IMR-90 (cell line): ENCODE measurements at regions not wholly inside any gene's neighbourhood (a gene's known extent, or its start where the extent isn't known, plus 50 kb on each side); places are given as distances from the start of the nearest gene placed in this dataset.

ENCODE experiments used
- ATAC-seq: fragments of 200-7000 bp; cut with Tn5 transposase; 2 replicates; pipeline ENCODE4 v1.9.1; 2020; ENCODE audit warnings: low read depth, mild to moderate bottlenecking, moderate library complexity
- BruUV-seq: library from RNA; stranded (reverse); fragments of 400-500 nt; replicated peaks from 2 replicates; lab custom pipeline; 2021; lab: Mats Ljungman, UMichigan
- CTCF ChIA-PET: fragments of 300-600 bp; formaldehyde crosslinking; extraction: SDS; loops from one replicate; lab custom pipeline; 2021; ENCODE audit warnings: antibody characterized with exemption; lab: Yijun Ruan, JAX
- POLR2A ChIA-PET: fragments of 300-600 bp; sonication (Branson Sonifier 250); formaldehyde crosslinking; loops from one replicate; lab custom pipeline; 2022; ENCODE audit warnings: antibody characterized with exemption; ENCODE audit not compliant: unreplicated experiment; lab: Charles Lee
- DNase-seq: peaks from one replicate; pipeline ENCODE4 v3.0.0; 2013
- H2AFZ ChIP-seq: replicated peaks from 2 replicates; pipeline ENCODE3; 2013; ENCODE audit warnings: low read length, mild to moderate bottlenecking; ENCODE audit not compliant: poor library complexity
- H2AK5ac ChIP-seq: 2 replicates; pipeline ENCODE4 v1.6.1; 2013; ENCODE audit warnings: low read depth, low read length, inconsistent platforms
- H2AK9ac ChIP-seq: replicated peaks from 2 replicates; pipeline ENCODE3; 2013; ENCODE audit warnings: mild to moderate bottlenecking, low read depth, low read length, moderate library complexity; ENCODE audit not compliant: poor library complexity
- H2BK120ac ChIP-seq: 2 replicates; pipeline ENCODE4 v1.6.1; 2013; ENCODE audit warnings: low read depth, low read length, inconsistent platforms
- H2BK15ac ChIP-seq: 3 replicates; pipeline ENCODE4 v1.6.1; 2013; ENCODE audit warnings: low read depth, low read length, inconsistent platforms
- H2BK20ac ChIP-seq: 2 replicates; pipeline ENCODE4 v1.6.1; 2013; ENCODE audit warnings: low read depth, mild to moderate bottlenecking, inconsistent platforms, low read length, moderate library complexity
- H2BK5ac ChIP-seq: 2 replicates; pipeline ENCODE4 v1.6.1; 2013; ENCODE audit warnings: mild to moderate bottlenecking, low read depth, low read length, inconsistent platforms; ENCODE audit not compliant: poor library complexity, severe bottlenecking
- H3K14ac ChIP-seq: replicated peaks from 2 replicates; pipeline ENCODE4 v1.6.1; 2013; ENCODE audit warnings: low read depth, low read length, inconsistent platforms
- H3K18ac ChIP-seq: 2 replicates; pipeline ENCODE4 v1.6.1; 2013; ENCODE audit warnings: low read depth, low read length, control low read depth
- H3K23ac ChIP-seq: 2 replicates; pipeline ENCODE4 v1.6.1; 2013; ENCODE audit warnings: low read depth, low read length, inconsistent platforms
- H3K27ac ChIP-seq: 2 replicates; pipeline ENCODE4 v1.5.1; 2013; ENCODE audit warnings: mild to moderate bottlenecking, control low read depth, low read length; ENCODE audit not compliant: insufficient read depth
- H3K27me3 ChIP-seq: 2 replicates; pipeline ENCODE4 v1.6.1; 2013; ENCODE audit warnings: low read length; ENCODE audit not compliant: control insufficient read depth, insufficient read depth
- H3K36me3 ChIP-seq: 2 replicates; pipeline ENCODE4 v1.6.1; 2013; ENCODE audit warnings: low read length, mixed read lengths; ENCODE audit not compliant: control insufficient read depth, insufficient read depth
- H3K4ac ChIP-seq: 2 replicates; pipeline ENCODE4 v1.6.1; 2013; ENCODE audit warnings: low read depth, low read length, inconsistent platforms
- H3K4me1 ChIP-seq: 2 replicates; pipeline ENCODE4 v1.6.1; 2013; ENCODE audit warnings: low read length, mixed read lengths; ENCODE audit not compliant: control insufficient read depth, insufficient read depth
- H3K4me2 ChIP-seq: 2 replicates; pipeline ENCODE4 v1.6.1; 2013; ENCODE audit warnings: low read depth, mild to moderate bottlenecking, control low read depth, low read length, moderate library complexity
- H3K4me3 ChIP-seq: 2 replicates; pipeline ENCODE4 v1.5.1; 2013; ENCODE audit warnings: low read depth, mild to moderate bottlenecking, control low read depth, low read length, moderate library complexity; ENCODE audit not compliant: insufficient read depth
- H3K56ac ChIP-seq: 2 replicates; pipeline ENCODE4 v1.6.1; 2013; ENCODE audit warnings: low read length, inconsistent platforms; ENCODE audit not compliant: insufficient read depth; ENCODE audit errors: extremely low read depth
- H3K79me1 ChIP-seq, 2 experiments: 2 replicates each; pipeline ENCODE4 v1.6.1; 2013; ENCODE audit warnings: low read length in 2 of 2, inconsistent platforms in 1 of 2, low read depth in 1 of 2
- H3K9ac ChIP-seq: 2 replicates; pipeline ENCODE4 v1.6.1; 2013; ENCODE audit warnings: low read depth, low read length, control low read depth
- H3K9me1 ChIP-seq: 2 replicates; pipeline ENCODE4 v1.6.1; 2013; ENCODE audit warnings: low read length, inconsistent platforms; ENCODE audit not compliant: insufficient read depth
- H3K9me3 ChIP-seq: 2 replicates; pipeline ENCODE4 v1.6.1; 2013; ENCODE audit warnings: low read length; ENCODE audit not compliant: control insufficient read depth, insufficient read depth
- H4K20me1 ChIP-seq: 2 replicates; pipeline ENCODE4 v1.6.1; 2013; ENCODE audit warnings: low read length, inconsistent platforms; ENCODE audit not compliant: insufficient read depth
- H4K5ac ChIP-seq: 2 replicates; pipeline ENCODE4 v1.6.1; 2013; ENCODE audit warnings: mild to moderate bottlenecking, low read depth, low read length, control low read depth
- H4K8ac ChIP-seq, 2 experiments: 2 replicates each; pipeline ENCODE4 v1.6.1; 2013; ENCODE audit warnings: low read depth in 2 of 2, low read length in 2 of 2, control low read depth in 1 of 2, inconsistent platforms in 1 of 2
- H4K91ac ChIP-seq: 2 replicates; pipeline ENCODE4 v1.6.1; 2013; ENCODE audit warnings: low read depth, low read length, inconsistent platforms; ENCODE audit not compliant: insufficient read depth
- BHLHE40 ChIP-seq: fragments of 150-350 bp; IDR thresholded peaks from 2 replicates; pipeline ENCODE4 v1.6.1; 2016; ENCODE audit warnings: mild to moderate bottlenecking, low read depth, low read length
- CEBPB ChIP-seq: IDR thresholded peaks from 2 replicates; pipeline ENCODE4 v1.6.1; 2012; ENCODE audit warnings: low read depth, low read length, improper control_type of control experiment
- CHD1 ChIP-seq: IDR thresholded peaks from 2 replicates; pipeline ENCODE4 v1.6.1; 2012; ENCODE audit warnings: low read depth, low read length, improper control_type of control experiment
- CTCF ChIP-seq: conservative IDR thresholded peaks from 2 replicates; pipeline ENCODE4 v1.5.1; 2012; ENCODE audit warnings: mild to moderate bottlenecking, low read depth, low read length, improper control_type of control experiment
- ELK1 ChIP-seq: fragments of 150-350 bp; IDR thresholded peaks from 2 replicates; pipeline ENCODE4 v1.6.1; 2016; ENCODE audit warnings: low read depth, mild to moderate bottlenecking, low read length, moderate library complexity, borderline replicate concordance
- FOS ChIP-seq: fragments of 150-350 bp; IDR thresholded peaks from 2 replicates; pipeline ENCODE4 v1.6.1; 2016; ENCODE audit warnings: low read depth, low read length
- MAFK ChIP-seq: IDR thresholded peaks from 2 replicates; pipeline ENCODE4 v1.6.1; 2012; ENCODE audit warnings: low read depth, low read length, improper control_type of control experiment
- MAZ ChIP-seq: IDR thresholded peaks from 2 replicates; pipeline ENCODE4 v1.6.1; 2012; ENCODE audit warnings: low read depth, mild to moderate bottlenecking, low read length, improper control_type of control experiment, moderate library complexity, borderline replicate concordance
- MXI1 ChIP-seq: IDR thresholded peaks from 2 replicates; pipeline ENCODE4 v1.6.1; 2012; ENCODE audit warnings: low read depth, mild to moderate bottlenecking, low read length, moderate library complexity, borderline replicate concordance
- NFE2L2 ChIP-seq: fragments of 150-350 bp; IDR thresholded peaks from 2 replicates; pipeline ENCODE4 v1.6.1; 2016; ENCODE audit warnings: low read depth, mild to moderate bottlenecking, low read length
- POLR2A ChIP-seq: IDR thresholded peaks from 2 replicates; pipeline ENCODE4 v1.6.1; 2012; ENCODE audit warnings: mild to moderate bottlenecking, low read depth, low read length
- RAD21 ChIP-seq: IDR thresholded peaks from 2 replicates; pipeline ENCODE4 v1.6.1; 2012; ENCODE audit warnings: low read length, improper control_type of control experiment
- RCOR1 ChIP-seq: IDR thresholded peaks from 2 replicates; pipeline ENCODE4 v1.6.1; 2012; ENCODE audit warnings: mild to moderate bottlenecking, low read length, improper control_type of control experiment; ENCODE audit not compliant: insufficient replicate concordance
- RFX5 ChIP-seq: IDR thresholded peaks from 2 replicates; pipeline ENCODE4 v1.8.0; 2012; ENCODE audit warnings: low read depth, mild to moderate bottlenecking, low read length, moderate library complexity
- SMC3 ChIP-seq: fragments of 150-350 bp; IDR thresholded peaks from 2 replicates; pipeline ENCODE4 v1.6.1; 2016; ENCODE audit warnings: low read depth, mild to moderate bottlenecking, antibody characterized with exemption, low read length, moderate library complexity
- USF2 ChIP-seq: fragments of 150-350 bp; IDR thresholded peaks from 2 replicates; pipeline ENCODE4 v1.6.1; 2017; ENCODE audit warnings: mild to moderate bottlenecking, antibody characterized with exemption, low read length, low read depth
- WGBS, 2 experiments: methylation state at CpG; one replicate each; pipeline versions ENCODE4 v1.1.5 to v1.1.7; 2013; ENCODE audit warnings: missing lambda C conversion rate in 2 of 2; ENCODE audit not compliant: insufficient read length in 1 of 2; ENCODE audit errors: extremely low coverage in 2 of 2; 5-methylcytosine and 5-hydroxymethylcytosine counted together
- dilution Hi-C: fragments of 300-500 bp; cut with HindIII; formaldehyde crosslinking; loops from one replicate; pipeline ENCODE4 v1.14.3; 2018; ENCODE audit warnings: low sequenced_read_pairs; ENCODE audit not compliant: unreplicated experiment
- in situ Hi-C: fragments of 300-500 bp; cut with MboI; formaldehyde crosslinking; loops from 3 replicates; pipeline ENCODE4 v1.14.3; 2019; ENCODE audit warnings: low sequenced_read_pairs, inconsistent platforms, mixed read lengths
- intact Hi-C: fragments of 100-400 bp; cut with micrococcal nuclease; formaldehyde crosslinking; loops from 2 replicates; pipeline ENCODE4 v1.10.0; 2022

- Histone ChIP-seq H4K5ac (no peak overlapping the region), H2BK120ac (no peak overlapping the region), H3K79me1 (no peaks in the 10 kb centered on the region), H4K20me1 (no peaks in the 10 kb centered on the region), H2BK5ac (no peak overlapping the region), H3K27me3 (peaks cover 9% of the 10 kb centered on the region), H2AFZ (no peak overlapping the region), H2AK9ac (no peak overlapping the region), H3K27ac (no peak overlapping the region), H3K23ac (no peak overlapping the region), H3K18ac (no peak overlapping the region), H2BK15ac (no peak overlapping the region), H3K14ac (no peak overlapping the region), H3K4me1 (peaks cover 2% of the 10 kb centered on the region; the same call in 1 of the 2 replicates), H3K56ac (no peak overlapping the region), H4K91ac (no peak overlapping the region), H4K8ac (no peak overlapping the region), H3K9ac (no peak overlapping the region), H3K4me3 (no peak overlapping the region), H3K36me3 (no peaks in the 10 kb centered on the region), H2AK5ac (no peak overlapping the region), H3K9me1 (no peaks in the 10 kb centered on the region), H3K4ac (no peak overlapping the region), H3K4me2 (no peak overlapping the region), H2BK20ac (no peak overlapping the region), H3K9me3 (no peaks in the 10 kb centered on the region)
- intact Hi-C loops (no loop called here), dilution Hi-C loops (no loop called here), in situ Hi-C loops (no loop called here)
- ChIA-PET POLR2A (no interaction called here), CTCF (no interaction called here)
- DNase-seq (no peak), ATAC-seq (no peak)
- no CpG with 5 or more reads among the region's 1 CpG for WGBS, 2 experiments
- TF ChIP-seq RCOR1 (no peak), POLR2A (no peak), CEBPB (no peak), MXI1 (no peak), RFX5 (no peak), MAFK (no peak), USF2 (no peak), ELK1 (no peak), BHLHE40 (no peak), MAZ (no peak), CTCF (no peak), SMC3 (no peak), NFE2L2 (no peak), FOS (no peak), RAD21 (no peak), CHD1 (no peak)
- no TSS peak for BruUV-seq
Measured at GRCh38 chr17:72267601-72268000, 146.8 kb downstream of the SOX9 start.
